ENCODE measurements at regions not wholly inside any gene's neighbourhood (a gene's known extent, or its start where the extent isn't known, plus 50 kb on each side); places are given as distances from the start of the nearest gene placed in this dataset.

DNA sequence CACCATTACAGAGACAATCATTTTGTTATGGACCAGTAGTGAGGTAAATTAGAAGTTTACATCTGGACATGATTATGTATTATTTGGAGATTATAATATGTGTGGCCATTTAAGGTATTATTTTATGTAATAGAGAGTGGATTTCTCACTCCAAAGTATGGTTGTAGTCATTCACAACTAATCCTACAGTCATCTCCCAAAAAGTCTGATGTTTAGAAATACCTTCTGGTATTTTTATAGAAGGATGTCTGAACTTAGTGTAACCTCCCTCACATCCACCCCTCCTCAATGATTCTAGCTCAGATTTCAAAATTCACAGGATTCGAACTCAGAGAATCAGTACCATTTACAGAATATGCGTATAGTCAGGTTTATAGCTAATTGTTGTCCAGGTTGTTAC lies 346.6 kb upstream of the MEIS2 start:
- DNase-seq (ENCODE audit: insufficient read length) (no peak), FAIRE-seq (no peak)
- TF ChIP-seq TAF1 (IDR thresholded peaks at IDR 0.05; ENCODE audit: borderline replicate concordance, low read depth, low read length) (no peak), POLR2A (IDR thresholded peaks at IDR 0.05; ENCODE audit: low read depth, low read length) (no peak), POLR2AphosphoS5 (IDR thresholded peaks at IDR 0.05; ENCODE audit: low read depth, low read length) (no peak)

GRCh38 chr15:37452498-37452897 lies 352.1 kb upstream of the MEIS2 start:
- FAIRE-seq (no peak), DNase-seq (ENCODE audit: insufficient read length) (no peak)
- TF ChIP-seq POLR2AphosphoS5 (IDR thresholded peaks at IDR 0.05; ENCODE audit: low read depth, low read length) (no peak), POLR2A (IDR thresholded peaks at IDR 0.05; ENCODE audit: low read depth, low read length) (no peak), TAF1 (IDR thresholded peaks at IDR 0.05; ENCODE audit: borderline replicate concordance, low read depth, low read length) (no peak)

DNA sequence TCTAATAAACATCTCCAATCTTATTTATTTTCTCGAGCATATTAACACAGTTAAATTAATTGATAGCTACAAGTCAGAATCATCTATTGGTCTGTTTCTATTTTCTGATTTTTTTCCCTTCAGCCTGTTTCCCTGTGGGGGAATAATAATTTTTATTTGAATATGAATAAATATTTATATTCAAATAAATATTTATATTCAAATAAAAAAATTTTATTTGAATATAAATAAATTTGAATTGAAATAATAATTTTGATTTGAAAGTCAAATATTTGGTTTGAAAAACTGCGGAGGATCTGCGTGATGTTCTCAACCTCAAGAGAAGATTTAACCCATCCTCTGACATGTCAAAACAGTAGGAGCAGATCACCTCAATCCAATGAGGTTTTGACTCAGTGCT lies 380.1 kb upstream of the MEIS2 start:
- DNase-seq (ENCODE audit: insufficient read length) (no peak), FAIRE-seq (no peak)
- no peak for TF ChIP-seq TAF1 (IDR thresholded peaks at IDR 0.05; ENCODE audit: borderline replicate concordance, low read depth, low read length)
- TF ChIP-seq POLR2A (IDR thresholded peaks at IDR 0.05; ENCODE audit: low read depth, low read length) = no peak

GRCh38 chr15:37481126-37481525 lies 380.8 kb upstream of the MEIS2 start:
- TF ChIP-seq TAF1 (IDR thresholded peaks at IDR 0.05; ENCODE audit: borderline replicate concordance, low read depth, low read length) (no peak), POLR2AphosphoS5 (IDR thresholded peaks at IDR 0.05; ENCODE audit: low read depth, low read length) (no peak), POLR2A (IDR thresholded peaks at IDR 0.05; ENCODE audit: low read depth, low read length) (no peak)
- DNase-seq (ENCODE audit: insufficient read length) = no peak
- FAIRE-seq = no peak

DNA sequence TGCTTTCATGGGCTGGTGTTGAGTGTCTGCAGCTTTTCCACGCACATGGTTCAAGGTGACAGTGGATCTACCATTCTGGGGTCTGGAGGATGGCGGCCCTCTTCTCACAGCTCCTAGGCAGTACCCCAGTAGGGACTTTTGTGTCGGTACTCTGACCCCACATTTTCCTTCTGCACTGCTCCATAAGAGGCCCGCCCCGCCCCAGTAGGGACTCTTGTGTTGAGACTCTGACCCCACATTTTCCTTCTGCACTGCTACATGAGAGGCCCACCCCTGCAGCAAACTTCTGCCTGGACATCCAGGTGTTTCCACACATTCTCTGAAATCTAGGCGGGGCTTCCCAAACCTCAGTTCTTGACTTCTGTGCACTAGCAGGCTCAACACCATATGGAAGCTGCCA lies 383.4 kb upstream of the MEIS2 start:
- DNase-seq (ENCODE audit: insufficient read length) (no peak), FAIRE-seq (no peak)
- no peak for TF ChIP-seq POLR2A (IDR thresholded peaks at IDR 0.05; ENCODE audit: low read depth, low read length)
- TF ChIP-seq TAF1 (IDR thresholded peaks at IDR 0.05; ENCODE audit: borderline replicate concordance, low read depth, low read length) = no peak

- no peak for FAIRE-seq
- no peak for TF ChIP-seq TAF1 (IDR thresholded peaks at IDR 0.05; ENCODE audit: borderline replicate concordance, low read depth, low read length)
- TF ChIP-seq POLR2AphosphoS5 (IDR thresholded peaks at IDR 0.05; ENCODE audit: low read depth, low read length) = no peak
- no peak for TF ChIP-seq POLR2A (IDR thresholded peaks at IDR 0.05; ENCODE audit: low read depth, low read length)
Observed at GRCh38 chr15:37485056-37485455, 384.7 kb upstream of the MEIS2 start.

DNA sequence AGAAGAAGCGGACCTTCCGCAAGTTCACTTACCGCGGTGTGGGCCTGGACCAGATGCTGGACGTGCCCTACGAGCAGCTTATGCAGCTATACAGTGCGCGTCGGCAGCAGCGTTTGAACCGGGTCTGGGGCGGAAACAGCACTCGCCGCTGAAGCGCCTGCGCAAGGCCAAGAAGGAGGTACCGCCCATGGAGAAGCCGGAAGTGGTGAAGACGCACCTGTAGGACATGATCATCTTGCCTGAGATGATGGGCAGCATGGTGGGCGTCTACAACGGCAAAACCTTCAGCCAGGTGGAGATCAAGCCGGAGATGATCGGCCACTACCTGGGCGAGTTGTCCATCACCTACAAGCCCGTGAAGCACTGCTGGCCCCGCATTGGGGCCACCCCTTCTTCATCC lies 390.4 kb upstream of the MEIS2 start:
- TF ChIP-seq POLR2A (IDR thresholded peaks at IDR 0.05; ENCODE audit: low read depth, low read length) = no peak
- TF ChIP-seq POLR2AphosphoS5 (IDR thresholded peaks at IDR 0.05; ENCODE audit: low read depth, low read length) = no peak
- TF ChIP-seq TAF1 (IDR thresholded peaks at IDR 0.05; ENCODE audit: borderline replicate concordance, low read depth, low read length) = no peak
- DNase-seq (ENCODE audit: insufficient read length) (no peak), FAIRE-seq (no peak)

More at GRCh38 chr15:37485056-37485455, 384.7 kb upstream of the MEIS2 start:
- no peak for DNase-seq (ENCODE audit: insufficient read length)

- FAIRE-seq (no peak), DNase-seq (ENCODE audit: insufficient read length) (no peak)
- no peak for TF ChIP-seq POLR2AphosphoS5 (IDR thresholded peaks at IDR 0.05; ENCODE audit: low read depth, low read length)
- no peak for TF ChIP-seq POLR2A (IDR thresholded peaks at IDR 0.05; ENCODE audit: low read depth, low read length)
- no peak for TF ChIP-seq TAF1 (IDR thresholded peaks at IDR 0.05; ENCODE audit: borderline replicate concordance, low read depth, low read length)
Observed at GRCh38 chr15:37516621-37517020, 416.3 kb upstream of the MEIS2 start.

DNA sequence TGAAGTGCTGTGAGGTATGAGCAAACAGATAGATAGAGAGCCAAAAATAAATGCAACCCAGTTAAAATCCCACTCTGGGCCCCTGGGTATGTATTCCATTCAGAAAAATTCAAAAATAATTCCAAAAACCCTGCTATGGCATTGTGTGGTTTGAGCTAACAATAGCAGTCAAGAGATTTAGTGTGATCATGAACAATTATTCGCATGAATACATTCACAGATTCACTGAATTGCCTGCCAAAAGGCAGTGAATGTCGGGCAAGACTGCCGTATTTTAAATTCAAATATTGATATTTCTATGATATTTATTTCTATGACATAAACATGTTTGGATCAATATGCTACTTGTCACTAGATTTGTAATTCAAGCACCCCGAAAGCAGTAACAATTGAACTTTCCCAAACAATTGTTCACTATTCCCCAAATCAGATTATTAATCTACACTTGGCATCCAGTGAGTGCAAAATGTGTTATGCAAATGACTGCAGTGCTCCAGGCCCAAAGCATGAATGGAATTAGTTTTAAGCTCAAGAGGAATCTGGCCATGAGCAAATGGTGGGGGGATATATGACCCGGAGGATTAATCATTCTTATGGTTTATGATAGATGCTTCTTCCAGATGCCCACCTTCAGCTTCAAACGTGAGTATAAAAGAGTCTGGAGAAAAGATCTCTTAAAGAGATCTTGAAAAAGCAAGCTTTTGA lies 417.0 kb upstream of the MEIS2 start:
- DNase-seq (ENCODE audit: insufficient read length) (no peak), FAIRE-seq (no peak)
- TF ChIP-seq POLR2AphosphoS5 (IDR thresholded peaks at IDR 0.05; ENCODE audit: low read depth, low read length) = no peak
- no peak for TF ChIP-seq TAF1 (IDR thresholded peaks at IDR 0.05; ENCODE audit: borderline replicate concordance, low read depth, low read length)
- no peak for TF ChIP-seq POLR2A (IDR thresholded peaks at IDR 0.05; ENCODE audit: low read depth, low read length)

- DNase-seq (ENCODE audit: insufficient read length) (no peak), FAIRE-seq (no peak)
- TF ChIP-seq TAF1 (IDR thresholded peaks at IDR 0.05; ENCODE audit: borderline replicate concordance, low read depth, low read length) (no peak), POLR2A (IDR thresholded peaks at IDR 0.05; ENCODE audit: low read depth, low read length) (no peak), POLR2AphosphoS5 (IDR thresholded peaks at IDR 0.05; ENCODE audit: low read depth, low read length) (no peak)
Observed at GRCh38 chr15:37518436-37518835, 416.0 kb upstream of the TMCO5A start.

DNA sequence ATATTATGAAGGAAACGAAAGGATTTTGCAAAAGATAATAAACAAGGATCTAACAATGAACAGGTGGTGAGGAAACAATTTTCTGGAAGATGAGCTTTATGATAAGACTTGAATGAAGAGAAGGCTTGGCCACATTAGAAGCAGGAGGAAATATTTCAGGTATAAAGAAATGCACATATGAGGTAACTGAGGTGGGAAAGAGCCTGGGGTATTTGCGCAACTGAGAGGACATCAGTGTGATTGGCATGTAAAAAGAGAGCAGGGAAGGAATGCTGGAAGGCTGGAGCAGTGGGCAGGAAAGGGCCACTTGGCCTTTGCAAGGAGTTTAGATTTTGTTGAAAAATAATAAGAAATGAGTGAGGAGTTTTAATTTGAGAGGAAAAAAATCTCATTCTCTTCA lies 414.4 kb upstream of the TMCO5A start:
- TF ChIP-seq TAF1 (IDR thresholded peaks at IDR 0.05; ENCODE audit: borderline replicate concordance, low read depth, low read length) (no peak), POLR2AphosphoS5 (IDR thresholded peaks at IDR 0.05; ENCODE audit: low read depth, low read length) (no peak), POLR2A (IDR thresholded peaks at IDR 0.05; ENCODE audit: low read depth, low read length) (no peak)
- DNase-seq (ENCODE audit: insufficient read length) = no peak
- FAIRE-seq = no peak

DNA sequence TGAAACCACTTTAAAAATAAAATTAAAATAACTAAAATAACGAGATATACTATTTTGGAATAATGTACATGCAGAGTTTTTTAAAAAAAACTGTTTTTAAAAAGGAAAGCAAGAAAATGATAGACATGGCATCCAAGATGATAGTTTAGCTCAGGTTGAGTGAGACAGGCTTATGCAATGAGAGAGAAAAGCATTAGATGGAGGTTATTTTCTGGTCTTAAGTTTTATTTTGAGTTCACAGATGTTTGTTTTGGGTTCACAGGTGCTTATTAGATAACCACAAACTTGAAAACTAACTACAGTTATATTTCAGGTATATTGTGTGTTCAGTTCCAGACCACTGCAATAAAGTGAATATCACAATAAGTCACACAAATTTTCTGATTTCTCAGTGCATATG lies 413.6 kb upstream of the TMCO5A start:
- no peak for TF ChIP-seq POLR2A (IDR thresholded peaks at IDR 0.05; ENCODE audit: low read depth, low read length)
- TF ChIP-seq POLR2AphosphoS5 (IDR thresholded peaks at IDR 0.05; ENCODE audit: low read depth, low read length) = no peak
- TF ChIP-seq TAF1 (IDR thresholded peaks at IDR 0.05; ENCODE audit: borderline replicate concordance, low read depth, low read length) = no peak
- DNase-seq (ENCODE audit: insufficient read length) (no peak), FAIRE-seq (no peak)
